ENCODE measurements at regions not wholly inside any gene's neighbourhood (a gene's known extent, or its start where the extent isn't known, plus 50 kb on each side); places are given as distances from the start of the nearest gene placed in this dataset.

DNA sequence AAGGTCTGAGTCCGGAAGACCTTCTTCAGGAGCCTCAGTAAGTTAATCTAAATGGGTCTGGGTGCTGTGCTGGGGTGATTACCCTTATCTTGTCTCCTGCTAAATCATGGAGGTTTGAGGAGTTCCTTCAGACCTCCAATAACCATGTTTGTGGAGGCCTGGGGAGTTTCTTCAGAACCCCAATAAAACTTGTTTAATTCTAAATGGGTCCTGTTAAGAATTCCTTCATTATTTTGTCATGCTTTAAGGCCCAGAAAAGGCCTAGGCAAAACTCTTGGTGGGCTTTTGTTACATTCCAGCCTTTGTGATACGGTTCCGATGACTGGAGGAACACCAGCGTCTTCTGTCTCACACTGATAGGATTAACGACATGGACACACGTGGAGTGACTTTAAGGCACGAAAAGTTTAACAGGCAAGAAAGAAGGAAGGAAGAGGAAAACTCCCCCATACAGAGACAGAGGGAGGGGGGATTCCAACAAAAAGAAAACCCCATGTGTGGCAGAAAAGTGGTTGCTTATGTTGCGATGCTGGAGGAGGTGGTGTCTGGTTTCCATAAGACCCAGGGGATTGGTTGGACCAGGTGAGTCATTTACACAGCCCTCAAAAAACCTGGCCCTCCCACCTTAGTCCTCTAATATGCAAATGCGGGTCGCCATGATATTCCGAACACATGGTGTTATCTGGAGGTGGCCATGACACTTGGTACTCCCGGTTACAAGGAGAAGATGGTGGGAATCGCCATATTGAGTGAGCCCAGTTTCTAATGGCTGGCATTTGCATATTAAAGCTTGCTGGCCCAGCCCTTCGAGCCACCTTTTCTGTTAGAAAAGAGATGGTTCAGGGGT lies 72.6 kb upstream of the MFGE8 start:
- no peak overlapping the region for H3K4me3 ChIP-seq (ENCODE audit: low read depth, low read length)
- no peaks in the 10 kb centered on the region for H3K36me3 ChIP-seq (ENCODE audit: control insufficient read depth, insufficient read depth, low read length)
- peaks cover 58% of the 10 kb centered on the region for H3K4me1 ChIP-seq (ENCODE audit: control insufficient read depth, insufficient read depth, low read length)
- H3K27ac ChIP-seq (ENCODE audit: low read depth, low read length), result peak overlapping the region; percentile 93
- H3K9ac ChIP-seq (ENCODE audit: low read depth, low read length), result peak overlapping the region; percentile 62
- H3K9me3 ChIP-seq (ENCODE audit: control insufficient read depth, insufficient read depth, low read length), result no peaks in the 10 kb centered on the region
- H3K27me3 ChIP-seq (ENCODE audit: control insufficient read depth, insufficient read depth, low read length), result no peaks in the 10 kb centered on the region

DNA sequence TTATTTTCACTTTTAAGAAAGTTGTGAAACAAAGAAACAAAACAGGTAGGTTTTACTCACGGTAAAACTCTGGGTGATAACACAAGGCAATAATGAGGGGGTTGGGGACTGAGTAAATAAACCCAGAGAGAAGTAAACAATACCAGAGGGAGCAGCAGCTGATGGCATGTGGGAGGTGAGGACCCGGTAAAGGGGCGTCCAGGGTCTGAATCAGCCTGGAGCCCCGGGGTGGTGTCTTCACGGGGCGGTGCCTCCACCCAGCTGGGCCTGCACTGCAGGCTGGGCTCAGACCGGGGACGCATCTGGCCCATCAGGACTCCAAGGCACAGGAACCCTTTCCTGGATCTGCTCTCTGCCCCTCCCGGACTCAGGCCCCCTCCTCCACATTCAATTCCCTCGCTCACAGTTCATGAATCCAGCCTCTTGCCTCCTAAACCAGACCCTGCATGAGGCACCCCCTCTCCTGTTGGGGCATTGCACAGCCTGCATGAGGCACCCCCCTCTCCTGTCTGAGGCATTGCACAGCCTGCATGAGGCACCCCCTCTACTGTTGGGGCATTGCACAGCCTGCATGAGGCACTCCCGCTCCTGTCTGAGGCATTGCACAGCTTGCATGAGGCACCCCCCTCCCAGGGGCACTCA lies 73.9 kb upstream of the MFGE8 start:
- Histone ChIP-seq H3K4me3 (ENCODE audit: low read depth, low read length) (peak overlapping the region; percentile 9; the same call in 1 of the 2 replicates), H3K4me1 (ENCODE audit: control insufficient read depth, insufficient read depth, low read length) (peaks cover 69% of the 10 kb centered on the region), H3K36me3 (ENCODE audit: control insufficient read depth, insufficient read depth, low read length) (no peaks in the 10 kb centered on the region), H3K9me3 (ENCODE audit: control insufficient read depth, insufficient read depth, low read length) (no peaks in the 10 kb centered on the region), H3K27me3 (ENCODE audit: control insufficient read depth, insufficient read depth, low read length) (no peaks in the 10 kb centered on the region), H3K9ac (ENCODE audit: low read depth, low read length) (peak overlapping the region; percentile 62), H3K27ac (ENCODE audit: low read depth, low read length) (peak overlapping the region; percentile 93)

DNA sequence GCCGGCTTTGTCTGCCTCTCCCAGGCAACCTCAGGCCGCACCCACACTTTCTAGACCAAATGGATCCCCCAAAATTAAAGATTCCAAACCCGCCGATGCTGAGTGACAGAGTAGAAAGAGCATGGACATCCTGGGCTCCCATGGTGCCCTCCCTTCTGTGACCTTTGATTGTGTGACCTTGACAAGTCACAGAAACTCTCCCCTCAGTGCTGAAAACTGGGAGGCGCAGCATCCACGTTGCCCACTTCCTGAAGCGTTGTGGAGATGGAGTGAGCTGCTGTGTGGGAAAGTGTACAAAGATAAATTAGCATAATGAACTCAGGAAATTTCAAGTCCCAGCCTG lies 74.4 kb upstream of the MFGE8 start:
- Histone ChIP-seq H3K4me3 (ENCODE audit: low read depth, low read length) (no peak overlapping the region; the same call in 1 of the 2 replicates), H3K9ac (ENCODE audit: low read depth, low read length) (peak overlapping the region; percentile 62), H3K27me3 (ENCODE audit: control insufficient read depth, insufficient read depth, low read length) (no peaks in the 10 kb centered on the region), H3K4me1 (ENCODE audit: control insufficient read depth, insufficient read depth, low read length) (peaks cover 73% of the 10 kb centered on the region), H3K9me3 (ENCODE audit: control insufficient read depth, insufficient read depth, low read length) (no peaks in the 10 kb centered on the region), H3K36me3 (ENCODE audit: control insufficient read depth, insufficient read depth, low read length) (no peaks in the 10 kb centered on the region), H3K27ac (ENCODE audit: low read depth, low read length) (peak overlapping the region; percentile 93)

DNA sequence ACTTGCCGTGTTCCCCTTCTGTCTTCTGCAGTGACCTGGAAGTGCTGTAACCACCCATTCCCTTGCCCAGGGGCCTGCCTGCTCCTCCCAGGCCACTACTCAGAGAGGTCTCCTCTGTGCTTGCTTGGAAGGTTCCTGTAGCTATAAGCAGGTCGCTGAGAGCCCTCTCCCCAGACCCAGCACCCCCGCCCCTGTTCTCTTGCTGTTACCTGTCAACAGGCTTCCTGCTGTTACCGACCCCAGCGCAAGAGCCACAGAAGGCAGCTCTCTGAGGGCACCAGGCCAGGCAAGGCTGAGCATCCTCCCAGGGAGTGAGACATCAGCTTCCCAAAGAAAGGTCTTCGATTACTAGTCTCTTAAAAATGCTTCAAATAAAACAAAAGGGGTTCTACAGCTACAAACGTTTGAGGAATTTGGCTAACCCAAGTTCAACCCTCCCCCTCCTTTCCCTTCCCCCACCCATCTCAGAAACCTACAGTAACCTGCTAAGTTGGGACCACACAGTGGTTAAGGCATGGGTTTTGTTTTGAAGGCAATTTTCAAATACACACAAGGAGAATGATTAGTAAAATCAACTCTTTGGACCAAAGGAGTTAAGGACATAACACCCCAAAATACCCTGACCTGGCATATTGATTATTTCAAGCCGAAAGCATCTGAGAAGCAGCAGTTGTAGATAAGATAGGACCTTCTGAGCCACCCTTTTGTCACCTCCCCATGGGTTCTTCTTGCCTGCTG lies 74.9 kb upstream of the MFGE8 start:
- Histone ChIP-seq H3K36me3 (ENCODE audit: control insufficient read depth, insufficient read depth, low read length) (no peaks in the 10 kb centered on the region), H3K4me3 (ENCODE audit: low read depth, low read length) (peak overlapping the region; percentile 35; the same call in 1 of the 2 replicates), H3K27ac (ENCODE audit: low read depth, low read length) (peak overlapping the region; percentile 93), H3K27me3 (ENCODE audit: control insufficient read depth, insufficient read depth, low read length) (no peaks in the 10 kb centered on the region), H3K4me1 (ENCODE audit: control insufficient read depth, insufficient read depth, low read length) (peaks cover 76% of the 10 kb centered on the region), H3K9me3 (ENCODE audit: control insufficient read depth, insufficient read depth, low read length) (no peaks in the 10 kb centered on the region), H3K9ac (ENCODE audit: low read depth, low read length) (peak overlapping the region; percentile 62)

DNA sequence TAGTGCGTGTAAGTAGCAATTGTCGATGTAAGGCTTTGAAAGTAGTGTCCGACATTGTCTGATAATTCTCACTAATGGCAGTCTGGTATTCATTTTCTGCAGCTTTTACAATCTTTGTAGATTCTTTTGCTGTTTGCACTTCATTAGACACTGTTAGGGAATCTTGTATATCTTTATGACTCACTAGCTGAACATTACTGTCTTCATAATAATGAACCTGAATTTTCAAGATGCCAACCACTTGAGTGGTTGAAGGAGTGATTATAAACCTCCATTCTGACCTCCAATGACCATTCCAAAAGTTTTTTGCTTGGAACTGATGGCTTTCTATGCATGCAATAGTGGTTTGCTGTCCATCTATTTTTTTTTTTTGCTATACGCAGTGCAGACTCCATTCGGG lies 76.4 kb upstream of the MFGE8 start:
- Histone ChIP-seq H3K9me3 (ENCODE audit: control insufficient read depth, insufficient read depth, low read length) (no peaks in the 10 kb centered on the region), H3K36me3 (ENCODE audit: control insufficient read depth, insufficient read depth, low read length) (no peaks in the 10 kb centered on the region), H3K9ac (ENCODE audit: low read depth, low read length) (no peak overlapping the region), H3K4me3 (ENCODE audit: low read depth, low read length) (no peak overlapping the region), H3K4me1 (ENCODE audit: control insufficient read depth, insufficient read depth, low read length) (peaks cover 78% of the 10 kb centered on the region), H3K27me3 (ENCODE audit: control insufficient read depth, insufficient read depth, low read length) (no peaks in the 10 kb centered on the region), H3K27ac (ENCODE audit: low read depth, low read length) (no peak overlapping the region)

DNA sequence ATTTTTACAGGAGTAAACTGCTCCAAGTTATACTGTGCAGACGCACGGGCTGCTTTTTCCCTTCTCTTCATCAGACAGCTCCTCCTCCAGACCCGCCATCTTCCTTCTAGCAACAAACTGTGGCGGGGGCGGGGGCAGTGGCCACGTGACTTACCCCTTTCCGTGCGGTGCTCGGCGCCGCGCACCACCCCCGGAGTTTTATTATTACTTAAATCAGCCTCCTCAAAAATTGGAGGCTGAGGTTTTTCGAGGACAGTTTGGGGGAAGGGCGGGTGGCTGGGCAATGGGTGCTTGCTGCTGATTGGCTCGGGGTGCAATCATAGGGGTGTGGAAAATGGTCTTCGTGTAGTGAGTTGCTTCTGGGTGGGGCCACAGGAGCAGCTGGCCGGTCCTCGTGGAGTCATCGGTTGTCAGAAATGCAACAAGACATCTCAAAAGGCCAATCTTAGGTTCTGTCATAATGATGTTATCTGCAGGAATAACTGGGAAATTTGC lies 77.1 kb upstream of the MFGE8 start:
- H3K4me1 ChIP-seq (ENCODE audit: control insufficient read depth, insufficient read depth, low read length), result peaks cover 82% of the 10 kb centered on the region
- no peak overlapping the region for H3K4me3 ChIP-seq (ENCODE audit: low read depth, low read length)
- H3K27ac ChIP-seq (ENCODE audit: low read depth, low read length), result no peak overlapping the region
- H3K9me3 ChIP-seq (ENCODE audit: control insufficient read depth, insufficient read depth, low read length), result no peaks in the 10 kb centered on the region
- H3K9ac ChIP-seq (ENCODE audit: low read depth, low read length), result no peak overlapping the region
- H3K36me3 ChIP-seq (ENCODE audit: control insufficient read depth, insufficient read depth, low read length), result no peaks in the 10 kb centered on the region
- H3K27me3 ChIP-seq (ENCODE audit: control insufficient read depth, insufficient read depth, low read length), result no peaks in the 10 kb centered on the region

DNA sequence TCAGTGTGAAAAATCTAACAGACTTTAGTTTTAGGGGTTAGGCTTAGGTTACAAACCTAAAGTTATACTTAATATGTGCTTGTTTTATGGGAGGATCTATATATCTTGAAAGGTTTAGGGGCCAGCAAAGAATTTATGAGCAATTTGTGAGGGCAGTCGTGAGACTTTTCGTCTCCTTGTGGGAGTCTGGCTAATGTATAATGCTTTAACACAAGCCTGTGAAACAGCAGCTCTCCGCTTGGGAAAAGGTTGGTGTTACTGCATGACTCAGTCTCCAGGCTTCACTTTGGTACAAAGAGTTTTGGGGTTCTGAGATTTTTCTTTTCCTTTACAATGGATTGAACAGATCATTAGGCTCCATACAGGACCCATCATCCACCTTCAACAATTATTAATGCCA lies 79.0 kb upstream of the MFGE8 start:
- Histone ChIP-seq H3K9me3 (ENCODE audit: control insufficient read depth, insufficient read depth, low read length) (no peaks in the 10 kb centered on the region), H3K36me3 (ENCODE audit: control insufficient read depth, insufficient read depth, low read length) (no peaks in the 10 kb centered on the region), H3K4me3 (ENCODE audit: low read depth, low read length) (no peak overlapping the region), H3K27me3 (ENCODE audit: control insufficient read depth, insufficient read depth, low read length) (peaks cover 11% of the 10 kb centered on the region), H3K9ac (ENCODE audit: low read depth, low read length) (peak overlapping the region; percentile 22; the same call in 1 of the 2 replicates), H3K27ac (ENCODE audit: low read depth, low read length) (peak overlapping the region; percentile 77), H3K4me1 (ENCODE audit: control insufficient read depth, insufficient read depth, low read length) (peaks cover 66% of the 10 kb centered on the region)

DNA sequence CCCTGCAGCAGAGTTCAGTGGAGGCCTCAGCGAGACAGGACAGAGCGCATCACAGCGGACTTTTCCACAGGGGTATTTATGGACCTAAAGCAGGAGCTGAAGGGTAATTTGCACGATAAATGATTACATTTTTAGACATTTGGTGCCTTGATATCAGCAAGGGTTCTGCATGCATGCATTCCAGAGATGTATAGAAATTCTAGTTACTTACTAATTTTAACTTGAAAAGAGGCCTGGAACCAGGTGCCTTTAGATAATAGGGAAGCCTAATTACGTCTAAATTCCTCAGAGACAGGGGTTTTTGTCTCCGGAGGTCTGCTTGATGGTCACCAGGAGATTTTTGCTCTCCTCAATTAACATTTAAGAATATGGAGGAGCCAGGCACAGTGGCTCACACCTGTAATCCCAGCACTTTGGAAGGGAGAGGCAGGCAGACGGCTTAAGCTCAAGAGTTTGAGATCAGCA lies 79.8 kb upstream of the MFGE8 start:
- Histone ChIP-seq H3K9me3 (ENCODE audit: control insufficient read depth, insufficient read depth, low read length) (no peaks in the 10 kb centered on the region), H3K27ac (ENCODE audit: low read depth, low read length) (peak overlapping the region; percentile 77), H3K9ac (ENCODE audit: low read depth, low read length) (peak overlapping the region; percentile 56; the same call in 1 of the 2 replicates), H3K4me3 (ENCODE audit: low read depth, low read length) (no peak overlapping the region), H3K4me1 (ENCODE audit: control insufficient read depth, insufficient read depth, low read length) (peaks cover 66% of the 10 kb centered on the region), H3K27me3 (ENCODE audit: control insufficient read depth, insufficient read depth, low read length) (peaks cover 18% of the 10 kb centered on the region), H3K36me3 (ENCODE audit: control insufficient read depth, insufficient read depth, low read length) (no peaks in the 10 kb centered on the region)

DNA sequence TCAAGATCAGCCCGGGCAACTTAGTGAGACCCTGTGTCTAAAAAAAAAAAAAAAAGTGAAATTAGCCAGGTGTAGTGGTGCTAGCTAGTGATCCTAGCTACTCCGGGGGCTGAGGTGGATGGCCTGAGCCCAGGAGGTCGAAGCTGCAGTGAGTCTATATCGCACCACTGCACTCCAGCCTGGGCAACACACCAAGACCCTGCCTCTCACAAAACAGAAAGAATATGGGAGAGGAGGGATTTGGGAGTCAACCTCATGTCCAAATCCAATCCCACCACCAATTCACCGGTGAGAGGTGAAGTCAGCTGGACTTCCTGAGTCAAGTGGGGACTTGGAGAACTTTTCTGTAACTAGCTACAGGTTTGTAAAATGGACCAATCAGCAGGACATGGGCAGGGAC lies 80.5 kb upstream of the MFGE8 start:
- no peak overlapping the region for H3K4me3 ChIP-seq (ENCODE audit: low read depth, low read length)
- H3K9me3 ChIP-seq (ENCODE audit: control insufficient read depth, insufficient read depth, low read length), result no peaks in the 10 kb centered on the region
- peak overlapping the region; percentile 56 for H3K9ac ChIP-seq (ENCODE audit: low read depth, low read length)
- peaks cover 66% of the 10 kb centered on the region for H3K4me1 ChIP-seq (ENCODE audit: control insufficient read depth, insufficient read depth, low read length)
- H3K27me3 ChIP-seq (ENCODE audit: control insufficient read depth, insufficient read depth, low read length), result peaks cover 19% of the 10 kb centered on the region
- H3K36me3 ChIP-seq (ENCODE audit: control insufficient read depth, insufficient read depth, low read length), result no peaks in the 10 kb centered on the region
- H3K27ac ChIP-seq (ENCODE audit: low read depth, low read length), result peak overlapping the region; percentile 77

DNA sequence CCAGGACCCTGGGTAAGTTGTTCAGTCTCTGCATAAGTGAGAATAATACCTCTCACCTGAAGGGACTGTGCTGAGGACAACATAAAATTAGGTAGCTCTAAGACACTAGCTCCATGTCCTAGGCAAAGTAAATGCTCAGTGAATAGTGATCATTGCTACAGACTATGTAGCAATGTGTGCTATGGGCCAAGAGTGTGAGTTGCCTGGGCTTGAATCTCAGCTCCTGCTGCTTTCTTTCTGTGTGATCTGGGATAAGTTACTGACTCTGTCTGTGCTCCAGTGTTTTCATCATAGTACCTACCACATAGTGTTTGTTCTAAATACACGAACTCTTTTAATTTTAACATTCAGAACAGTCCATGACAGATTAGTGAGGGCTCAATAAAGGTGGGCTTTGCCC lies 81.1 kb upstream of the MFGE8 start:
- Histone ChIP-seq H3K4me1 (ENCODE audit: control insufficient read depth, insufficient read depth, low read length) (peaks cover 65% of the 10 kb centered on the region), H3K9me3 (ENCODE audit: control insufficient read depth, insufficient read depth, low read length) (no peaks in the 10 kb centered on the region), H3K9ac (ENCODE audit: low read depth, low read length) (0 out of 2 replicates have a peak overlapping the region, but pooled peaks have one; percentile 10), H3K4me3 (ENCODE audit: low read depth, low read length) (peak overlapping the region; percentile 20; the same call in 1 of the 2 replicates), H3K27me3 (ENCODE audit: control insufficient read depth, insufficient read depth, low read length) (peaks cover 19% of the 10 kb centered on the region), H3K36me3 (ENCODE audit: control insufficient read depth, insufficient read depth, low read length) (no peaks in the 10 kb centered on the region), H3K27ac (ENCODE audit: low read depth, low read length) (peak overlapping the region; percentile 77)
